Fibroblast of mammary gland (primary cell): ENCODE measurements at regions not wholly inside any gene's neighbourhood (a gene's known extent, or its start where the extent isn't known, plus 50 kb on each side); places are given as distances from the start of the nearest gene placed in this dataset.
A peak's percentile ranks its signal among the peaks of the same experiment; 100 is the strongest.

Source experiments
- DNase-seq: peaks from one replicate; pipeline ENCODE4 v3.0.0-alpha.2; 2010; ENCODE audit warnings: low read depth
- H3K4me3 ChIP-seq: 2 replicates; pipeline ENCODE4 v1.5.1; 2011; ENCODE audit warnings: low read depth, mild to moderate bottlenecking, low read length, moderate library complexity; ENCODE audit not compliant: control insufficient read depth
- TF ChIP-seq, protein P1 (sequence below): conservative IDR thresholded peaks from 2 replicates; pipeline ENCODE4 v1.5.1; 2011; ENCODE audit warnings: low read depth, low read length, inconsistent platforms; ENCODE audit not compliant: control insufficient read depth, insufficient read depth

DNA sequence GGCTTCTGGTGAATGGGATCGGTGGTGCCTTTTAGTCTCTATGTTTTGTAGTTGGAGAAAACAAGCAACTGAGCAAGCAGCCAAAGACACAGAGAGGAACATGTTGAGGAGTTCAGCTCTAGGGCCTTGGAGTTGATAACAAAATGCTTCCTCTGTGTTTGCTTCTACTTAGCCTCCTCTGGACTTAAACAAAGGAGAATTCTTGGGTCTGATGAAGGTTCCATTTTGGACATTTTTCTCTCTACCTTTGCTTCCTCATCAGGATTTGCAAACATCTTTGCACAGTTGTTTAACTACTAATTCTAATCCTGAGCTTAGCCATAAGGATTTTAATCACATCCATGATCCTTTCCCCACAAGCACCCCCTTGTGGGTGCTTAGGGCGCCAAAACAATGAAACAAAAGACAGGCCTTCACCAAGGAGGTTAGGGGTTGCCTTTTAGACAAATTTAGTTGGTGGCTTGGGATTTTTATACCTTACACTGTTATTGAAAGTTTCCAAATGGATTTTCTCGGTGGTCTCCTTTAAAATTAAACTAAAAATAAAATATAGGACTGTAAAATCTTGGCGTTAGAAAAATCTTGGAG, 148.5 kb upstream of the SATB2 start:
- no peak overlapping the region for H3K4me3 ChIP-seq
- no peak for DNase-seq
- TF ChIP-seq, protein P1, sequence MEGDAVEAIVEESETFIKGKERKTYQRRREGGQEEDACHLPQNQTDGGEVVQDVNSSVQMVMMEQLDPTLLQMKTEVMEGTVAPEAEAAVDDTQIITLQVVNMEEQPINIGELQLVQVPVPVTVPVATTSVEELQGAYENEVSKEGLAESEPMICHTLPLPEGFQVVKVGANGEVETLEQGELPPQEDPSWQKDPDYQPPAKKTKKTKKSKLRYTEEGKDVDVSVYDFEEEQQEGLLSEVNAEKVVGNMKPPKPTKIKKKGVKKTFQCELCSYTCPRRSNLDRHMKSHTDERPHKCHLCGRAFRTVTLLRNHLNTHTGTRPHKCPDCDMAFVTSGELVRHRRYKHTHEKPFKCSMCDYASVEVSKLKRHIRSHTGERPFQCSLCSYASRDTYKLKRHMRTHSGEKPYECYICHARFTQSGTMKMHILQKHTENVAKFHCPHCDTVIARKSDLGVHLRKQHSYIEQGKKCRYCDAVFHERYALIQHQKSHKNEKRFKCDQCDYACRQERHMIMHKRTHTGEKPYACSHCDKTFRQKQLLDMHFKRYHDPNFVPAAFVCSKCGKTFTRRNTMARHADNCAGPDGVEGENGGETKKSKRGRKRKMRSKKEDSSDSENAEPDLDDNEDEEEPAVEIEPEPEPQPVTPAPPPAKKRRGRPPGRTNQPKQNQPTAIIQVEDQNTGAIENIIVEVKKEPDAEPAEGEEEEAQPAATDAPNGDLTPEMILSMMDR, result peak; percentile 26

DNA sequence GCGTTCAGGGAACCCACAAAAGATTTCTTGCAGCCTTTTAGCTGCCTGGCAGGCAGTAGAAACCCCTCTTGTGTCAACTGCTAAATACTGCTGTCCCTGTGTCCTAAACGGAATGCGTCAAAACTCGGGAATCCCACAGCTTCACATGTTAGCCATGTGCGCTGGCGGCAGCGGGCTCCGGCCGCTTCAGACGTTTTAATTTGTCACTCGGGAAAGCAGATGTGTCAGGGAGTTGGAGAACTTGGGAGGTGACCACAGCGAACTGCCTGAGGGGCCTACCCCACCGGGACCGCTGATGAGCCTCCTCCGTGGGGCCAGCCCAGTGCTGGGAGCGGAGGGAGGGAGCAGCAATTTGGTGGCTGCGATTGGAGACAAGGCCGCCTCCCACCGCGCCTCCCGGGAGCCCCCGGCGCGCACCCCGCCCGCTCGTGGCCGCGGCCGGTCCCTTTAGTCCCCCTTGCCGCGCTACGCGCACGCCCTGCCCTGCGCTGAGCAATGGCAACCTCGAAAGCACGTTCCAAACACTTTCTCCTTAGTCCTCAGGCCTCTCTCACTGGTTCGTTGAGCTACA, 146.1 kb upstream of the SATB2 start:
- DNase-seq, result no peak
- TF ChIP-seq, protein P1, result no peak
- no peak overlapping the region for H3K4me3 ChIP-seq

DNA sequence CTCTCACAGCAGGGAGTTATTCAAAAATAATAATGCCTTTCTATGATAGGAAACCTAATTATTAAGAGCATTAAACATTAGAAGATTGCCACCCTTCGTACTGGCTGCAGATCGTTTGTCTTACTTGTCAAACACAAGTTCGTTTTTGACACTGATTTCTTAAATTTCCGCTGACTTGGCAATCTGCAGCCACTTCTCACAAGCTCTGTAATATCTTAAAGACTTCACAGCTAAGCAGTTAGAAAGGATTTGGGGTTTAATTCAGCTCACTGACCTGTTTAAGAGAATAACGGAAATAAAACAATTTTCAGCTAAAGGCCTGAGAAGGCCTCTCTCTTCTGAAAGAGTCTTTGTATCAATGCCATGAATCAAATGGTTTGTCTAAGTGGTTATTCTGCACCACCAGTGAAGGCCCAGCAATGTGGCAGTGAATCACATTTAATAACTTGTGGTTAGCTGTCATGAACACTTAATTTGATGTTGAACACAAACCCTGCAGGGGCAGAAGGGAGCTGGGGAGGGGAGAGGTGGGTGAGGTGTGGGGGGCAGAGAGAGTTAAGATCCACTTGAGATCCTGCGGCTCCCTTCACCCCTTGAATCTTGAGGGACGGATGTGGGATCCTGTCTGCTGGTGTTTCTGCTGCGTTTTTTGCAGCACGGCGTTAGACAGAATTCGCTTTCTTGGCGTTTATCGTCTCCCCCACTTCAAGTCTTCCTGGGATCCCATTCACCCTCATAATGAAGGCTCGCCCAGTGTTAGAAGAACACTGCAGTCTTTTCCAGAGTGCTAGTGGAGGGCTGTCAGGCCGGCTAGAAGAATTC, 145.4 kb upstream of the SATB2 start:
- H3K4me3 ChIP-seq, result no peak overlapping the region
- TF ChIP-seq, protein P1, result no peak
- no peak for DNase-seq

DNA sequence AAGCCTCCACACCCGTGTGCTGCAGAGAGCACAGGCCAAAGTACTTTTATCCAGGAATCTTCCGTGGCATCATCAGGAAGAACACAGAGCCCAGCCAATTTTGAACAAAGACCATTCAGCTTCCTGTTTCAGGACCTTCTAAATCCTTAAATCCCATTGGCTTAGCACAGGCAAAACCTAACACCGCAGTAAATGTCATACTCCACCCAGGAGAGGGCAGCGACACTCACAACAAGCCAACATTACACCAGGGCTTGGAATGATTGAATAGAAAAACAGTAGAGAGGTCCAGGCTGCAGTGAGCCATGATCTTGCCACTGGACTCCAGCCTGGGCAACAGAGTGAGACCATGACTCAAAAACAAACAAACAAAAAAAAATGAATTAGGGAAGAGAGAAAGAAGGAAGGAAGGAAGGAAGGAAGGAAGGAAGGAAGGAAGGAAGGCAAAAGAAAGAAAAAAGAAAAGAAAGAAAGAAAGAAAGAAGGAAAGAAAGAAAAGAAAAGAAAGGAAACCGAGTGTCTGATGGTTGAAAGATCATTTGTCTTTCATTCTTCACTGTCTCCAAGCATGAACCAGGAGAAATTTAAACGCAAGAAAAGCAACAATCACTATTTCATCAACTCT, 144.6 kb upstream of the SATB2 start:
- TF ChIP-seq, protein P1, result no peak
- peak; percentile 26 for DNase-seq

DNA sequence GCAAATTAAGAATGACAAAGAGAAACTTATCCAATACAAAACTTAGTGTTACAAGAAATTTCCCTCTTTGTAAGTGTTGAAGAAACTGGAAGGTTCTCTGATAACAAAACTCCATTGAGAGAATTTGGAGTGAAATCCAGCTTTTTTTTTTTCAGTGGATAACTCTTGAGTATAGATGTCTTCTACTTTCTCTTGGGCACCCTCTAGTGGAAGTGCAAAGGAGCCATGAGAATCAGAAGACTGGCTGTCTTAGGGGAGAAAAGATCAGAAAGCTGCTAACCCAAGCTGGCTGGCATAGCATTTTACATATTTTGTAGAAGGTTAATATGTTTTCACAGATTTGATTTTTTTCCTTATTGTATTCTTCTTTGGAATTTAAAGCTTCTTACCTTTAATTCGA, 138.8 kb upstream of the SATB2 start:
- H3K4me3 ChIP-seq, result no peak overlapping the region
- TF ChIP-seq, protein P1, result peak; percentile 47
- DNase-seq, result peak; percentile 24

More for the DNA sequence above, 144.6 kb upstream of the SATB2 start:
- H3K4me3 ChIP-seq, result no peak overlapping the region

DNA sequence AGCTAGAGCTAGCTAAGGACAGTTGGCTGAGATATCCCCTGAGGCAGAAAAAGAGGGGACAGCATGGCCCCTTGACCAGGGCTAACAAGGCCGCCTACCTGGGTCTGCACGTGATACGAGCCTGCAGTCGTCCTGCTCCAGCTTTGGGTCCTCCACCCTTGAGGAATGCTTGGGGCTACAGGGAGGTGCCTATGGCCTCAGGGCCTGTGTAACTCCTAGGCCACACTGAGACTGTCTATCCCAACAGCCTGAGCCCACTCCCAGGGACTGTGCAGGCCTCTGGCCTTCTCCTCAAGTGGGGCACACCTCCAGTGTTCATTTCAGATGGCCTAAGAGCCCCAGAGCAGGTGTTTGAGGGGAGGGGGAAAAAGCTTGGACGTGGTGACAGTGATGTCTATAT, 136.7 kb upstream of the SATB2 start:
- H3K4me3 ChIP-seq, result no peak overlapping the region
- TF ChIP-seq, protein P1, result no peak
- no peak for DNase-seq
